Eye (tissue), 1 donor: ENCODE measurements at regions not wholly inside any gene's neighbourhood (a gene's known extent, or its start where the extent isn't known, plus 50 kb on each side); places are given as distances from the start of the nearest gene placed in this dataset.
A peak's percentile ranks its signal among the peaks of the same experiment; 100 is the strongest.

Experiments used
- DNase-seq: peaks from one replicate; pipeline ENCODE4 v3.0.0-alpha.2; 2015

DNA sequence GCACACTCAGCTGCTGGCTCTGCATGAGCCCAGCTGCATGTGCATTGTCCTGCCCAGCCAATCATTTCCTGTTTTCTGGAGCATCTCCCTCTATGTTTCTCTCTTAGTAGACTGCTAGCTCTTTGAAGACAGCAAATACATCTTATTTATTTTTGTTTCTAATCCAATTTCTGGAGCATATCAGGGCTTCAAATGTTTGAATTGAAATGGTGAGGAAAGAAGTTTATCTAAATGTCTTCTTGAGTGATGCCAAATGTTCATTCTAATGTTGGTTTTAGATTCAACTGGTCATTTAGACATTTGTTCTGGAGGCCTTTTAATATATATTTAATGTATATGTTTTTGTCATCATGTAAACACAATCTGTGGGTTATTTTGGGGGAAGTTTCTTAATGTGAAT, 141.9 kb downstream of the DNAJB9 start:
- DNase-seq: no peak

- no peak for DNase-seq
Measured at GRCh38 chr7:108716783-108717182, 147.1 kb downstream of the DNAJB9 start.

GRCh38 chr7:108717781-108718180, 148.1 kb downstream of the DNAJB9 start:
- DNase-seq: no peak

DNA sequence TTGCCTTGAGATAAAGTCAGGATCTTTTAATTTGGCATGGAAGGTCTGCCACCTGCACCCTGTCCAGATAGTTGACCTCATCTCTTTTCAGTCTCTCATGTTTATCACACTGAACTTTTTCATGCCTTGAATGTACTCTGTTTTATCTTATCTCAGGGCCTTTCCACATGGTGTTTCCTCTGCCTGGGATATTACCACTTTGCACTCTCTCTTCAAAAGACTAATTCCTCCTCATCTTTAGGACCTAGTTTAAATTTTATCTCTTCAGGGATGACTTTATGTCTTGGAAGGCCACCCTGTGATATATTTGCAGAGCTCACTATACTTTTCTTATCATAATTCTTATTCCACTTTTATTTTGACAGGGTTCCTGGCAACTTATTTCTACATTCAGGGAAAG, 150.0 kb downstream of the DNAJB9 start:
- no peak for DNase-seq

- DNase-seq: no peak
Measured at GRCh38 chr7:108722561-108722960, 152.9 kb downstream of the DNAJB9 start.

DNA sequence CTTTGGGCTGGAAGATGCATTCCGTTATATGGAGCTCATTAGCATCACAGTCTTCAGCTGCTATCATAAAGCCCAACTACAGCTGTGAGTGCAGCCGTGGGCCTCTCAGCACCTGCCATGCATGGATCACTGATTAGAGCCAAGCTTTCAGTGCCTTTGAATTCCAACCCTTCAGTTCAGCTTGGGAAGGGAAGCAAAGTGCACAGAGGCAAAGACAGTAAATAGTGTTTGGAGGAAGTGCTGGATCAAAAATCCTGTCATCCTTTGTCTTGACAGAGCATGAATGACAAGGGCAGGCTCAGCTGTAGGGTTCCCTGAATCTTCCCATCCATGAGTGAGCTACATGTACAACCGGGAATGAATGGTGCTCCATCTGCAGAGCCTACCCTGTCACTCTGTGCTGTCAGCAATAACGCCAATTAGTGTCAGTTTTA, 153.7 kb downstream of the DNAJB9 start:
- peak; percentile 91 for DNase-seq

- DNase-seq: peak; percentile 45
Measured at GRCh38 chr7:108724251-108725100, 154.8 kb downstream of the DNAJB9 start.

- no peak for DNase-seq
Measured at GRCh38 chr7:108735814-108736213, 166.1 kb downstream of the DNAJB9 start.

- DNase-seq: no peak
Measured at GRCh38 chr7:108736221-108736891, 166.7 kb downstream of the DNAJB9 start.

GRCh38 chr7:108770981-108771745, 201.5 kb downstream of the DNAJB9 start:
- peak; percentile 25 for DNase-seq

DNA sequence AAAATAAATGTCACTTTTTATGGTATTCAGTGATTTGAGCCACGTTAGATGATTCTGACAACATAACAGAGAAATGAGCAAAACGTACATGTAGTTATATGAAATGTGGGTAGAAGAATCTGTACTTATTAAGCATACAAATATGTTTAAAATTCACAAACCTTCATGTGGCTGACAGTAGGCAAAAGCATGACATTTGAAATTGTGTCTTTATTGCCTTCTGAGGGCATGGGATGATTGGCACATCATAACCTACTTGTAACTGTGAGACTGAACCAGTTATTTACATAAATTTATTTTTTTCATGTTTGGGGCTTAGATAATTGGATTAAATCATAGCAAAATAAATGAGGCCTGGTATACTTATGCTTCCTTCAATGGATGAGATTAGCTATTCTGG, 202.2 kb downstream of the DNAJB9 start:
- no peak for DNase-seq

DNA sequence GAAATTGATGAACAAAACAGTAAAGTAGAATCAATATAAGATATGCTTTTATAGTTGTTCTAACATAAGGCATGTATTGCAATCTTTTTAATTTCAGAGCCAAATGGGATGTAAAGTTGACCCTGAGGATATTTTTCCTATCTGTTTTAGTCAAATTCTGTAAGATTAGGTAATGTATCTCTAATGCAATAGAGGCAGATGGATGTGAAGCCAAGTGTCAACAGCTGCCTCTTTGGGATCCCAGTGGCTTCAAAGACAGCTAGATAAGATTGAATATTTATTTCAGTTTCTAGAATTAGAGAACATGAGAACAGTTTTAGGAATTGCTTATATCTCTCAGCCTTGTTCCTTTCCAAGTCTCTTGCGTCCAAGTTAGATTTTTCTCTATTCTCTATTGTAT, 208.3 kb downstream of the DNAJB9 start:
- DNase-seq: no peak

- DNase-seq: no peak
Measured at GRCh38 chr7:108789451-108789850, 219.8 kb downstream of the DNAJB9 start.

DNA sequence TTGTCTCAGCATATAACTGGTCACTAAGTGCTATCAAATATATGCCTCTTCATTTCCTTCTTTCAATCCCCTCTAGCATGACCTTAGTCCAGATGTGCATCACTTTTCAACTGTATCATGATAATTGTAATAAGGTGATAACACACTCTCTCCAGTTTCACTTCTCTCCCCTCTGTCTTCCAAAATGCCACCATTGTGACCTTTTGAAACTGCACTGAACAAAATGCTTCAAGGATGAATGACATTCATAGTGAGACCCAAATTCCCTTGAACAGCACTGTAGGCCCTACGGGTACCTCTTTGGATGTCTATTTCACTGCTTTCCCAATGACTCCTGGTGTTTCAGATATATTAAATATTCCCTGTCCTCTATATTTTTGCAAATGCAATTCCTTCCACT, 224.8 kb downstream of the DNAJB9 start:
- DNase-seq: no peak

DNA sequence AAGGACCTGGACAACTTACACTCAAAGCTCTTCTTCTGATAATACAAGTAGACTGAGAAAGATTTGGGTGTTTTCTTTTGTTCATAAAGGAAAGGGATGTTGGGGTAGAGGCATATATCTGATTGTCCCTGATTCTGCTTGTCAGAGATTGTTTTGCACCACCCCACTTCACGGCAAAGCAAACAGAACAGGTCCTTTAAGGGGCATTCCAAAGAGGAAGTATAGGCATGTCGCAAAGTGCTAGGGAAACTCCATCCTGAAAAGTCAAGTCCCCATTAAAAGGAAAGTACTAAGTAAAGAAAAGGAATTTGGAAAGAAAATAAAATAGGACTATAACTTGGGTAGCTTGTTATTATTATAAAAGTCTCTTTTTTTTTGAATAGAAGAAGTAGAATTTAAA, 233.0 kb downstream of the DNAJB9 start:
- DNase-seq: no peak

GRCh38 chr7:108805808-108806397, 236.2 kb downstream of the DNAJB9 start:
- peak; percentile 38 for DNase-seq

DNA sequence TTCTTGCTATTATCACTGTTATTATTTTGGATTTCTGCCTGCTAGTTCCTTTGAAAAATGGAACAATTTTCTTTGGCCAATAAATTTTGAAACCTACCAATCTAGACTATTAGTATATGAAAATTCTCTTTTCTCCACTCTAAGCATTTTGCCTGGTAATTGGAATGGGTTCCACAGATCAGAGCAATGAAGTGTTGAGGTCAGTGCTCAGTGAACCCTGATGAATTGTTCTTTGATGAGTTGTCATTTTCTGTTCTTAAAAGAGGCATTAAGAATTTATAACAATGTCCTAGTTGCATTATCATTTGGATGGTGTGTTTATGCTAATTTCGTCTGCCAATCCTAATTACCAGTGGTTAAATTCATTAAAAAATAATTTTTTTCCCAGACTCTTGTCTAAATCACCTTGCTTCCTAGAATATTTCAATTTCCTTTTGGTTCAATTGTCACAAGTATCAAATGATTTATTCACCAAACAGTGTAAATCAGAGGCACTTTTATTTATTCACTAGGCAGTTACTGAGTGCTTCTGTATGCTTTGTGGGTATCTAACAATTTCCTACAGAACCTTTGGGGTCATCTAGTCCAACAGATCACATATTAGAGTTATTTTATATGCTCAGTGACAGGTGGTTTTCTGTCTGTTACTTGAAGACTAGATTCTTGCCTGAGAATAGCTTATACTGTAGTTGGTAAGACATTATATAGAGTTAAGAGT, 239.0 kb downstream of the DNAJB9 start:
- DNase-seq: peak; percentile 95

- no peak for DNase-seq
Measured at GRCh38 chr7:108809356-108809755, 239.7 kb downstream of the DNAJB9 start.

DNA sequence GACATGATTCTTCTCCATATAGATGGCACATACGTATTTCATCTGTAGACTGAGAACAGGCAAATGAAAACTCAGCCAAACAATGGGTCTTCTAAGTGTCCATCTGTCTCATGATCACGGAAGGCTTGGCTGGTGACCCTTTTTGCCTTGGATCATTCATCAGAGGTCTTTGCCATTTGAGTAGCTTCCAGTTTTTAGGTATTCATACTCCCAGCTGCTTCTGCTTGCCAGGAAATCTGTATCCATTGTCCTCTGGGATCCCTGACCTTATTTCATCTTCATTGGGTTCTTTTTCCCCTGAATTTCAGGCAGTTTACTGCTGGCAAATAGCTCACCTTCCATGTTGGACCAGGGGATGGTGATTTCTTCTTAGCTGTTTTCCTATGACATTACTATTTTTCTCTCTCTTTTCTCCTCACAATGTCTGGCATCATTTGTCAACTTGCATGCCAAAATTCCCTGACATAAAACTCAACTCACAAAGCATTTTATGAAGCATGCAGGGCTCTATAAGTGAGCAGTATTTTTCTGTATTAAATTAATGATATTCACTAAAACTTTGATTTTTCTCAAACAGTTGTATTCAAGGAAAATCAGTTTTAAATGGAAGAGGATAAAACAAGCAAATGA, 241.2 kb downstream of the DNAJB9 start:
- no peak for DNase-seq

DNA sequence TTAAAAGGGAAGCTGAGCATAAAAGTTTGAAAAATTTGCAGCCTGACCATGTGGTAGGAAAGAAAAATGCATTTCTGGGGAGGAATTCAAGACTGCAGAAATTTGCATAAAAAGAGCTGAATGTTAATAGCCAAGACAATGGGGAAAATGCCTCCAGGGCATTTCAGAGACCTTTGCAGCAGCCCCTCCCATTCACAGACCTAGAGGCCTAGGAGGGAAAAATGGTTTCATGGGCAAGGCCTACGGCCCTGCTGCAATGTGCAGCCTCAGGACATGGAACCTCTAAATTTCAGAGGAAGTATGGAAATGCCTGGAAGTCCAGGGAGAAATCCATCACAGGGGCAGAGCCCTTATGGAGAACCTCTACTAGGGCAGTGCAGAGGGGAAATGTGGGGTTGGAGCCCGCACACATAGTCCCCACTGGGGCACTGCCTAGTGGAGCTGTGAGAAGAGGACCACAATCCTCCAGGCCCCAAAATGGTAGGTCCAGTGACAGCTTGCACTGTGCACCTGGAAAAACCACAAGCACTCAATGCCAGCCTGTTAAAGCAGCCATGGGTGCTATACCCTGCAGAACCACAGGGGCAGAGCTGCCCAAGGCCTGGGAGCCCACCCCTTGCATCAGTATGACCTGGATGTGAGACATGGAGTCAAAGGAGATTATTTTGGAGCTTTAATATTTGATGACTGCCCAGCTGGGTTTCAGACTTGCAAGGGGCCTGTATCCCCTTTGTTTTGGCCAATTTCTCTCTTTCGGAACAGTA, 243.8 kb downstream of the DNAJB9 start:
- DNase-seq: no peak

DNA sequence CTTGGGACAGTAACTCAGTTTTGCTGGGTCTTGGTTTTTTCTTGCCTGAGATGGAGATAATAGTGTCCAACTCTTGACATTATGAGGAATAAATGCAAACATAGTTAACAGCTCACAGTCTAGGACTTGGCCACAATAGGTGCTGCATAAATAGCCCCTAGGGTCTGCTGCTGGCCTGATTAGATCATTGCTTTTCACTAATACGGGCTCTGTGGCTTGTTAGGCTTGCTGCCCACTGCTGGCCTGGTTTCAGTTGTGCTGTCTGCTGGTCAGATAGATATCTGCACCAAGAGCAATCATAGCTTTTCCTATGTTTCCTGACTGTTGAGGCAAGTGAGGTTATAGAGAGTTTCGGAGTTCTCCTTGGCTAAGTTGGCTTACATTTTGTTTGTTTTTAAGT, 246.1 kb downstream of the DNAJB9 start:
- no peak for DNase-seq
